Mucosa of rectum (tissue), 2 donors: ENCODE measurements at regions not wholly inside any gene's neighbourhood (a gene's known extent, or its start where the extent isn't known, plus 50 kb on each side); places are given as distances from the start of the nearest gene placed in this dataset.

ENCODE experiments used
- H3K27ac ChIP-seq, 2 donors: one replicate each; pipeline ENCODE4 v1.7.0; 2013; ENCODE audit warnings: inconsistent platforms in 2 of 2, low read depth in 2 of 2, low read length in 2 of 2
- H3K27me3 ChIP-seq, 2 donors: one replicate each; pipeline ENCODE4 v1.7.0; 2013; ENCODE audit warnings: low read length in 2 of 2; ENCODE audit not compliant: control insufficient read depth in 2 of 2, insufficient read depth in 2 of 2
- H3K36me3 ChIP-seq, 2 donors: one replicate each; pipeline ENCODE4 v1.7.0; 2013; ENCODE audit warnings: low read length in 2 of 2; ENCODE audit not compliant: control insufficient read depth in 2 of 2, insufficient read depth in 2 of 2
- H3K4me1 ChIP-seq, 2 donors: one replicate each; pipeline ENCODE4 v1.7.0; 2013; ENCODE audit warnings: low read length in 2 of 2, mild to moderate bottlenecking in 1 of 2; ENCODE audit not compliant: control insufficient read depth in 2 of 2, insufficient read depth in 2 of 2
- H3K4me3 ChIP-seq, 2 donors: one replicate each; pipeline ENCODE4 v1.7.0; 2013; ENCODE audit warnings: low read length in 2 of 2
- H3K9ac ChIP-seq, 2 donors: one replicate each; pipeline ENCODE4 v1.7.0; 2013; ENCODE audit warnings: low read length in 2 of 2, low read depth in 1 of 2, mild to moderate bottlenecking in 1 of 2
- H3K9me3 ChIP-seq, 2 donors: one replicate each; pipeline ENCODE4 v1.7.0; 2013; ENCODE audit warnings: low read length in 2 of 2; ENCODE audit not compliant: control insufficient read depth in 2 of 2
- donor health status: healthy.
- donor health status: Normal muscosa, but diverticular disease.

GRCh38 chr7:79716329-79716728 lies 262.9 kb upstream of the MAGI2 start:
- no peaks in the 10 kb centered on the region for H3K36me3 ChIP-seq
- no peaks in the 10 kb centered on the region for H3K27me3 ChIP-seq
- H3K4me1 ChIP-seq: no peaks in the 10 kb centered on the region
- H3K4me3 ChIP-seq: no peak overlapping the region
- no peak overlapping the region for H3K9ac ChIP-seq
- no peak overlapping the region for H3K27ac ChIP-seq
- no peaks in the 10 kb centered on the region for H3K9me3 ChIP-seq

GRCh38 chr7:79714081-79714480 lies 260.6 kb upstream of the MAGI2 start:
- H3K27ac ChIP-seq: no peak overlapping the region

GRCh38 chr7:79713276-79713675 lies 259.8 kb upstream of the MAGI2 start:
- Histone ChIP-seq H3K4me1 (no peaks in the 10 kb centered on the region), H3K9me3 (no peaks in the 10 kb centered on the region), H3K27ac (no peak overlapping the region)

More at GRCh38 chr7:79714081-79714480, 260.6 kb upstream of the MAGI2 start:
- no peaks in the 10 kb centered on the region for H3K9me3 ChIP-seq
- no peaks in the 10 kb centered on the region for H3K36me3 ChIP-seq
- H3K4me3 ChIP-seq: no peak overlapping the region
- H3K27me3 ChIP-seq: no peaks in the 10 kb centered on the region
- H3K9ac ChIP-seq: no peak overlapping the region
- no peaks in the 10 kb centered on the region for H3K4me1 ChIP-seq

GRCh38 chr7:79711660-79712059 lies 258.2 kb upstream of the MAGI2 start:
- Histone ChIP-seq H3K27ac (no peak overlapping the region), H3K36me3 (no peaks in the 10 kb centered on the region), H3K9ac (no peak overlapping the region), H3K4me3 (no peak overlapping the region), H3K9me3 (no peaks in the 10 kb centered on the region), H3K27me3 (no peaks in the 10 kb centered on the region), H3K4me1 (no peaks in the 10 kb centered on the region)

More at GRCh38 chr7:79713276-79713675, 259.8 kb upstream of the MAGI2 start:
- no peak overlapping the region for H3K9ac ChIP-seq
- H3K36me3 ChIP-seq: no peaks in the 10 kb centered on the region
- H3K4me3 ChIP-seq: no peak overlapping the region
- H3K27me3 ChIP-seq: no peaks in the 10 kb centered on the region

- H3K27ac ChIP-seq: no peak overlapping the region
- H3K9me3 ChIP-seq: no peaks in the 10 kb centered on the region
- H3K4me1 ChIP-seq: no peaks in the 10 kb centered on the region
- H3K4me3 ChIP-seq: no peak overlapping the region
- no peak overlapping the region for H3K9ac ChIP-seq
- no peaks in the 10 kb centered on the region for H3K36me3 ChIP-seq
- H3K27me3 ChIP-seq: no peaks in the 10 kb centered on the region
These were observed 256.3 kb upstream of the MAGI2 start for GRCh38 chr7:79709574-79710409.

- no peaks in the 10 kb centered on the region for H3K27me3 ChIP-seq
- H3K36me3 ChIP-seq: no peaks in the 10 kb centered on the region
- H3K4me3 ChIP-seq: no peak overlapping the region
- H3K9ac ChIP-seq: no peak overlapping the region
- H3K4me1 ChIP-seq: no peaks in the 10 kb centered on the region
- H3K27ac ChIP-seq: no peak overlapping the region
- no peaks in the 10 kb centered on the region for H3K9me3 ChIP-seq
These were observed 248.6 kb upstream of the MAGI2 start for GRCh38 chr7:79702116-79702515.

GRCh38 chr7:79692015-79692414 lies 238.5 kb upstream of the MAGI2 start:
- Histone ChIP-seq H3K4me1 (peaks cover 0 to 4% of the 10 kb centered on the region in 2 donors), H3K27me3 (no peaks in the 10 kb centered on the region), H3K27ac (no peak overlapping the region), H3K9me3 (no peaks in the 10 kb centered on the region), H3K9ac (no peak overlapping the region), H3K36me3 (no peaks in the 10 kb centered on the region), H3K4me3 (no peak overlapping the region)

GRCh38 chr7:79691074-79691473 lies 237.6 kb upstream of the MAGI2 start:
- H3K9ac ChIP-seq: no peak overlapping the region
- H3K9me3 ChIP-seq: no peaks in the 10 kb centered on the region
- no peaks in the 10 kb centered on the region for H3K27me3 ChIP-seq
- no peak overlapping the region for H3K4me3 ChIP-seq
- no peak overlapping the region for H3K27ac ChIP-seq
- H3K36me3 ChIP-seq: no peaks in the 10 kb centered on the region
- H3K4me1 ChIP-seq: peaks cover 0 to 4% of the 10 kb centered on the region in 2 donors

GRCh38 chr7:79684384-79684783 lies 230.9 kb upstream of the MAGI2 start:
- H3K27me3 ChIP-seq: no peaks in the 10 kb centered on the region
- H3K9me3 ChIP-seq: no peaks in the 10 kb centered on the region
- no peaks in the 10 kb centered on the region for H3K4me1 ChIP-seq
- no peaks in the 10 kb centered on the region for H3K36me3 ChIP-seq
- H3K27ac ChIP-seq: no peak overlapping the region
- H3K4me3 ChIP-seq: no peak overlapping the region
- no peak overlapping the region for H3K9ac ChIP-seq

GRCh38 chr7:79683916-79684315 lies 230.4 kb upstream of the MAGI2 start:
- Histone ChIP-seq H3K9ac (no peak overlapping the region), H3K27ac (no peak overlapping the region), H3K27me3 (no peaks in the 10 kb centered on the region), H3K9me3 (no peaks in the 10 kb centered on the region), H3K36me3 (no peaks in the 10 kb centered on the region), H3K4me3 (no peak overlapping the region), H3K4me1 (no peaks in the 10 kb centered on the region)
